Gastrocnemius medialis (tissue), 4 donors: ENCODE measurements at regions not wholly inside any gene's neighbourhood (a gene's known extent, or its start where the extent isn't known, plus 50 kb on each side); places are given as distances from the start of the nearest gene placed in this dataset.

Experiments used
- CTCF ChIP-seq, 5 experiments: fragments of 450-650 bp in 3 of 5; fragments of 200-600 bp in 2 of 5; sonication (generic) in 2 of 5; IDR thresholded peaks in 4 of 5; conservative IDR thresholded peaks in 1 of 5; 1 replicate in 4 of 5; 2 replicates in 1 of 5; pipeline ENCODE4 v1.5.1; 2016 to 2019; ENCODE audit warnings: antibody characterized with exemption in 5 of 5, mild to moderate bottlenecking in 3 of 5, moderate library complexity in 3 of 5
- POLR2A ChIP-seq, 2 donors: fragments of 450-650 bp; IDR thresholded peaks; one replicate each; pipeline ENCODE4 v1.6.1; 2017; ENCODE audit warnings: antibody characterized with exemption in 2 of 2, mild to moderate bottlenecking in 2 of 2, moderate library complexity in 2 of 2

DNA sequence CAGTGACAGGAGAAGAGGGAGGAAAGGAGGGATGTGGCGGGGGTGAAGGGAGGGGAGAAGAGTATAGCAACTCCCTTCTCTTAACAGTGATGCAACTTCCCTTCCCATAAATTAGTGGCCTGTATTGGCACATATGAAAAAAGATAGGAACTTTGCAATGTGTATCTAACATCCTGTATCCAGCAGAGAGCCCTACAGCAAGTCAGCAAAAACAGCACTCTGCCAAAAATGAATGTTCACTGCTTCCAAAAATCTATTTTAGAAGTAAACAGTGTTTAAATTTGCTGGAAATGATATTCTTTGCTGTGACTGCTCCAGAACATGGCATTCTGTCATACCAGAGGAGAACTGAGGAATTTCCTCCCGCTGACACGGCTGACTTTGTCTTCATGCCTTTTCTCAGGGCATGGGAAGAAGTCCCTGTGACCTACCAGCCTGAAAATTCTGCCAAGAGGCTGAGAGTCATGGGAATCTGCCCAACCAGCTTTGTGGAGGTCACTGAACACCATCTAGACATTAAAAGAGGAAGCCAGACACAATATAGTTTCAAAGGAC, 343.4 kb upstream of the RASGEF1B start:
- TF ChIP-seq CTCF (IDR thresholded peaks at IDR 0.05 in 4 of 5, conservative IDR thresholded peaks at IDR 0.05 in 1 of 5), result no peak
- TF ChIP-seq POLR2A (IDR thresholded peaks at IDR 0.05), result no peak
